ENCODE measurements at regions not wholly inside any gene's neighbourhood (a gene's known extent, or its start where the extent isn't known, plus 50 kb on each side); places are given as distances from the start of the nearest gene placed in this dataset.

DNA sequence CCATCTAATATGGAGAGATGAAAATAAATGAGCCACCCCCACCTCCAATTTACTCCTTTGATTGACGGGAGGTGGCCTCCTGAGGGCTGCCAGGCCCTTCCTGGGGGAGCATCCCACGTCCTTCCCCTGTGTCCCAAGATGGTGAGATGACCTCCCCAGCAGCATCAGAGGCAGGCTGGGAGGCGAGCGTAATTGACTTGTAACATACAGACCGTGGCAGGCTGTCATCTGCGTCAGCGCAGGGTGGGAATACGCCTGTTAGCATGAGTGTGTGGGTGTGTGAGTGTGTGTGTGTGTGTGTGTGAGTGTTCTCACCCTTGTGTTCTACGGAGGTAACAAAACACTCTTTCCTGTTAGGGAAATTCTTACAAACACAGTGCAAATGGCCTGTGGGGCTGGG, 156.9 kb upstream of the CIBAR2 start:
- Histone ChIP-seq H3K27ac (no peak overlapping the region), H3K4me1 (no peaks in the 10 kb centered on the region), H3K4me3 (no peak overlapping the region), H3K27me3 (ENCODE audit: low read depth) (no peaks in the 10 kb centered on the region), H3K36me3 (no peaks in the 10 kb centered on the region), H3K9me3 (no peaks in the 10 kb centered on the region)
- TF ChIP-seq, protein P1, sequence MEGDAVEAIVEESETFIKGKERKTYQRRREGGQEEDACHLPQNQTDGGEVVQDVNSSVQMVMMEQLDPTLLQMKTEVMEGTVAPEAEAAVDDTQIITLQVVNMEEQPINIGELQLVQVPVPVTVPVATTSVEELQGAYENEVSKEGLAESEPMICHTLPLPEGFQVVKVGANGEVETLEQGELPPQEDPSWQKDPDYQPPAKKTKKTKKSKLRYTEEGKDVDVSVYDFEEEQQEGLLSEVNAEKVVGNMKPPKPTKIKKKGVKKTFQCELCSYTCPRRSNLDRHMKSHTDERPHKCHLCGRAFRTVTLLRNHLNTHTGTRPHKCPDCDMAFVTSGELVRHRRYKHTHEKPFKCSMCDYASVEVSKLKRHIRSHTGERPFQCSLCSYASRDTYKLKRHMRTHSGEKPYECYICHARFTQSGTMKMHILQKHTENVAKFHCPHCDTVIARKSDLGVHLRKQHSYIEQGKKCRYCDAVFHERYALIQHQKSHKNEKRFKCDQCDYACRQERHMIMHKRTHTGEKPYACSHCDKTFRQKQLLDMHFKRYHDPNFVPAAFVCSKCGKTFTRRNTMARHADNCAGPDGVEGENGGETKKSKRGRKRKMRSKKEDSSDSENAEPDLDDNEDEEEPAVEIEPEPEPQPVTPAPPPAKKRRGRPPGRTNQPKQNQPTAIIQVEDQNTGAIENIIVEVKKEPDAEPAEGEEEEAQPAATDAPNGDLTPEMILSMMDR (IDR thresholded peaks at IDR 0.05) = no peak
- DNase-seq = no peak
- intact Hi-C loops (cut with DNase I) = no loop called here
- no peak for ATAC-seq

DNA sequence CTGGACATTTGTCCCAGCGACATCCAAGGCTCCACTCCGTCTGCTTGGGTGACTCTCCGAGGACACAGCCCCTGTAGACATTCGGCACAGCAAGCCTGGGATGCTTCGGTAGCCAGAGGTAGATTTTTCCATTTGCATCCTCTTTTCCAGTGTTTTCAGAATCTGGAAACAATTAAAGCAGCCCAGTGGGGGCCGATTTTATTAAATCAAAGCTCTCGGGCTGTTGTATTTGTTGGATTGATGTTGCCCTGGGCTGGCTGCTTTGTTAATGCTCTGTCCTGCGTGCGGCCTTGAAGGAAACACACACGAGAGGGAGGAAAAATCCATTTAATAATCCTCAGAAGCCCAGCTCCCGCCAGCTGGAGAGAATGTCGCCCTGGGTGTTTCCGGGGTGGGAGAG, 158.1 kb upstream of the CIBAR2 start:
- DNase-seq (no peak), ATAC-seq (no peak)
- intact Hi-C loops (cut with DNase I) = no loop called here

GRCh38 chr16:85271198-85271597, 158.9 kb upstream of the CIBAR2 start:
- Histone ChIP-seq H3K4me1 (no peaks in the 10 kb centered on the region), H3K27me3 (ENCODE audit: low read depth) (no peaks in the 10 kb centered on the region), H3K9me3 (no peaks in the 10 kb centered on the region), H3K36me3 (no peaks in the 10 kb centered on the region), H3K27ac (no peak overlapping the region), H3K4me3 (no peak overlapping the region)
- no peak for ATAC-seq
- TF ChIP-seq, protein P1 (IDR thresholded peaks at IDR 0.05) = no peak
- intact Hi-C loops (cut with DNase I) = no loop called here
- no peak for DNase-seq

More for the DNA sequence above, 158.1 kb upstream of the CIBAR2 start:
- Histone ChIP-seq H3K36me3 (no peaks in the 10 kb centered on the region), H3K4me1 (no peaks in the 10 kb centered on the region), H3K27me3 (ENCODE audit: low read depth) (no peaks in the 10 kb centered on the region), H3K27ac (no peak overlapping the region), H3K9me3 (no peaks in the 10 kb centered on the region), H3K4me3 (no peak overlapping the region)
- TF ChIP-seq, protein P1 (IDR thresholded peaks at IDR 0.05) = no peak

DNA sequence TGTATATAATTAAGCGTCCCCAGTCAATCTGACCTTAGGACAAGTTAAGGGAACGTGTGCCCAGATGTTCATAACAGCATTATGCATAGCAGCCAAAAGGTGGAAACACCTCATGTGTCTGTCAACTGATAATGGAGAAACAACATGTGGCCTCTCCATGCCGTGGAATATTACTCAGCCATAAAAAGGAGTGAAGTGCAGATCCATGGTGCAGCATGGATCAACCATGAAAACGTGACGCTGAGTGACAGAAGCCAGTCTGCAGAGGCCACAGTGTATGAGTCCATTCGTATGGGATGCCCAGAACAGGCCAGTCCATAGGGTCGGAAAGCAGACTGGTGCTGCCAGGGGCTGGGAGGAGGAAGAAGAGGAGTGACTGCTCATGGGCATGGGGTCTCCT, 161.0 kb upstream of the CIBAR2 start:
- H3K36me3 ChIP-seq = no peaks in the 10 kb centered on the region
- no peaks in the 10 kb centered on the region for H3K4me1 ChIP-seq
- H3K27me3 ChIP-seq (ENCODE audit: low read depth) = no peaks in the 10 kb centered on the region
- H3K4me3 ChIP-seq = no peak overlapping the region
- intact Hi-C loops (cut with DNase I) = no loop called here
- ATAC-seq = no peak
- no peaks in the 10 kb centered on the region for H3K9me3 ChIP-seq
- TF ChIP-seq, protein P1 (IDR thresholded peaks at IDR 0.05) = no peak
- H3K27ac ChIP-seq = no peak overlapping the region
- no peak for DNase-seq

DNA sequence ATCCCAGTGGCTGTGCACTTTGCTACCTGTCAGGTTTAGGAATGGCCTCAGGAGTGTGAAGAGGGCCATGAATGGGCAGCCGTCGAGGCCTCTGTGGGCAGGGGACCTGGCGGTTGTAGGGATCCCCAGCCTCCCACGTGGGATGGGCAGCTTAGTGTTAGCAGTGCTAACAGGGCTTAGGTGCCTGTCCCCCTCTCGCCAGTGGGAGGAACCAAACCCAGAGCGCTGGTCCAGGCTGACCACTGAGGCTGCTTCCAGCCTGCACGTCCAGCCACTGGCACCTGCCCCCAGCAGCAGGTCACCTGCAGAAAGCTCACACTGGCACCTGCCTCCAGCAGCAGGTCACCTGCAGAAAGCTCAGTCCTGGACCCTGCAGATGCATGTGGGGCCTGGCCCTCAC, 162.2 kb upstream of the CIBAR2 start:
- H3K27ac ChIP-seq = no peak overlapping the region
- intact Hi-C loops (cut with DNase I) = no loop called here
- TF ChIP-seq, protein P1 (IDR thresholded peaks at IDR 0.05) = no peak
- H3K27me3 ChIP-seq (ENCODE audit: low read depth) = no peaks in the 10 kb centered on the region
- no peaks in the 10 kb centered on the region for H3K9me3 ChIP-seq
- DNase-seq = no peak
- H3K36me3 ChIP-seq = no peaks in the 10 kb centered on the region
- ATAC-seq = no peak
- H3K4me1 ChIP-seq = no peaks in the 10 kb centered on the region
- no peak overlapping the region for H3K4me3 ChIP-seq

GRCh38 chr16:85274924-85275323, 162.7 kb upstream of the CIBAR2 start:
- Histone ChIP-seq H3K27me3 (ENCODE audit: low read depth) (no peaks in the 10 kb centered on the region), H3K27ac (no peak overlapping the region), H3K9me3 (no peaks in the 10 kb centered on the region), H3K4me3 (no peak overlapping the region), H3K4me1 (no peaks in the 10 kb centered on the region), H3K36me3 (no peaks in the 10 kb centered on the region)
- DNase-seq = no peak
- no peak for ATAC-seq
- TF ChIP-seq, protein P1 (IDR thresholded peaks at IDR 0.05) = no peak
- intact Hi-C loops (cut with DNase I) = no loop called here

Data from lower lobe of right lung (tissue), 2 donors.